ENCODE measurements at regions not wholly inside any gene's neighbourhood (a gene's known extent, or its start where the extent isn't known, plus 50 kb on each side); places are given as distances from the start of the nearest gene placed in this dataset.

GRCh38 chr3:148642214-148642613 lies 55.5 kb upstream of the AGTR1 start:
- TF ChIP-seq MAZ (IDR thresholded peaks at IDR 0.05; ENCODE audit: borderline replicate concordance, low read depth, low read length) = no peak
- no peak for TF ChIP-seq RAD21 (IDR thresholded peaks at IDR 0.05; ENCODE audit: low read length)
- no peak for TF ChIP-seq USF2 (IDR thresholded peaks at IDR 0.05; ENCODE audit: low read depth, low read length)
- TF ChIP-seq NFE2L2 (IDR thresholded peaks at IDR 0.05; ENCODE audit: low read depth, low read length) = no peak
- no peak for TF ChIP-seq RFX5 (IDR thresholded peaks at IDR 0.05; ENCODE audit: low read depth, low read length)
- TF ChIP-seq FOS (IDR thresholded peaks at IDR 0.05; ENCODE audit: low read depth, low read length) = no peak
- TF ChIP-seq CTCF (conservative IDR thresholded peaks at IDR 0.05; ENCODE audit: low read depth, low read length) = no peak
- TF ChIP-seq POLR2A (IDR thresholded peaks at IDR 0.05; ENCODE audit: low read depth, low read length) = no peak
- no peak for TF ChIP-seq CHD1 (IDR thresholded peaks at IDR 0.05; ENCODE audit: low read depth, low read length)
- no peak for TF ChIP-seq BHLHE40 (IDR thresholded peaks at IDR 0.05; ENCODE audit: low read depth, low read length)
- TF ChIP-seq CEBPB (IDR thresholded peaks at IDR 0.05; ENCODE audit: low read depth, low read length) = no peak
- TF ChIP-seq MAFK (IDR thresholded peaks at IDR 0.05; ENCODE audit: low read depth, low read length) = no peak
- Histone ChIP-seq H2BK15ac (ENCODE audit: low read depth, low read length) (no peak overlapping the region), H3K4me3 (ENCODE audit: insufficient read depth, low read depth, low read length) (no peak overlapping the region), H4K91ac (ENCODE audit: insufficient read depth, low read depth, low read length) (no peak overlapping the region), H4K5ac (ENCODE audit: low read depth, low read length) (no peak overlapping the region), H3K4me2 (ENCODE audit: low read depth, low read length) (no peak overlapping the region), H3K9me1 (ENCODE audit: insufficient read depth, low read length) (no peaks in the 10 kb centered on the region), H3K27ac (ENCODE audit: insufficient read depth, low read length) (no peak overlapping the region), H2BK5ac (ENCODE audit: low read depth, low read length, poor library complexity, severe bottlenecking) (no peak overlapping the region), H4K20me1 (ENCODE audit: insufficient read depth, low read length) (no peaks in the 10 kb centered on the region), H3K23ac (ENCODE audit: low read depth, low read length) (no peak overlapping the region), H3K36me3 (ENCODE audit: control insufficient read depth, insufficient read depth, low read length) (no peaks in the 10 kb centered on the region), H3K9me3 (ENCODE audit: control insufficient read depth, insufficient read depth, low read length) (no peaks in the 10 kb centered on the region), H4K8ac (ENCODE audit: low read depth in 2 of 2, low read length in 2 of 2) (no peak overlapping the region), H2AK5ac (ENCODE audit: low read depth, low read length) (no peak overlapping the region), H3K4me1 (ENCODE audit: control insufficient read depth, insufficient read depth, low read length) (peaks cover 2% of the 10 kb centered on the region), H2AK9ac (replicated peaks; ENCODE audit: low read depth, low read length, poor library complexity) (no peak overlapping the region), H2BK120ac (ENCODE audit: low read depth, low read length) (no peak overlapping the region), H2BK20ac (ENCODE audit: low read depth, low read length) (no peak overlapping the region), H3K4ac (ENCODE audit: low read depth, low read length) (no peak overlapping the region), H3K27me3 (ENCODE audit: control insufficient read depth, insufficient read depth, low read length) (no peaks in the 10 kb centered on the region), H3K56ac (ENCODE audit: extremely low read depth, insufficient read depth, low read length) (no peak overlapping the region), H3K14ac (replicated peaks; ENCODE audit: low read depth, low read length) (no peak overlapping the region), H3K18ac (ENCODE audit: low read depth, low read length) (no peak overlapping the region), H3K9ac (ENCODE audit: low read depth, low read length) (no peak overlapping the region), H2AFZ (replicated peaks; ENCODE audit: low read length, poor library complexity) (no peak overlapping the region), H3K79me1 (ENCODE audit: low read depth in 1 of 2, low read length in 2 of 2) (no peaks in the 10 kb centered on the region)
- ChIA-PET POLR2A (ENCODE audit: unreplicated experiment) (no interaction called here), CTCF (no interaction called here)
- dilution Hi-C loops (cut with HindIII; ENCODE audit: low sequenced_read_pairs, unreplicated experiment) (no loop called here), in situ Hi-C loops (cut with MboI; ENCODE audit: low sequenced_read_pairs) (no loop called here), intact Hi-C loops (cut with micrococcal nuclease) (no loop called here)
- no TSS peak for BruUV-seq (replicated peaks)
- ATAC-seq (ENCODE audit: low read depth) = no peak
- DNase-seq = peak; percentile 22

All from IMR-90 (cell line).